CD4-positive, alpha-beta memory T cell (primary cell): ENCODE measurements at regions not wholly inside any gene's neighbourhood (a gene's known extent, or its start where the extent isn't known, plus 50 kb on each side); places are given as distances from the start of the nearest gene placed in this dataset.

Experiments
- CTCF ChIA-PET: fragments of 350-600 bp; sonication (Branson Sonifier 250); formaldehyde crosslinking; loops from one replicate; lab custom pipeline; 2021; ENCODE audit warnings: inconsistent platforms; ENCODE audit not compliant: partially characterized antibody; lab: Charles Lee
- POLR2A ChIA-PET: fragments of 350-600 bp; sonication (Branson Sonifier 250); formaldehyde crosslinking; loops from one replicate; lab custom pipeline; 2021; ENCODE audit not compliant: partially characterized antibody; lab: Charles Lee
- DNase-seq, 5 donors: peaks; one replicate each; pipeline versions ENCODE4 v3.0.0 to v3.0.0-alpha.2; 2020 to 2022; ENCODE audit warnings: mixed read lengths in 1 of 5
- H3K27ac ChIP-seq: one replicate; pipeline ENCODE4 v1.7.0; 2013; ENCODE audit warnings: low read depth, low read length
- H3K27me3 ChIP-seq: 2 replicates; pipeline ENCODE4 v1.7.0; 2013; ENCODE audit warnings: mild to moderate bottlenecking, low read length, moderate library complexity; ENCODE audit not compliant: insufficient read depth
- H3K36me3 ChIP-seq: 2 replicates; pipeline ENCODE4 v1.7.0; 2013; ENCODE audit warnings: mild to moderate bottlenecking, low read length, moderate library complexity; ENCODE audit not compliant: insufficient read depth
- H3K4me1 ChIP-seq: 2 replicates; pipeline ENCODE4 v1.7.0; 2013; ENCODE audit warnings: mild to moderate bottlenecking, low read length, moderate library complexity; ENCODE audit not compliant: insufficient read depth
- H3K4me3 ChIP-seq, 2 donors: one replicate each; pipeline ENCODE4 v1.7.0; 2013; ENCODE audit warnings: low read length in 2 of 2, mild to moderate bottlenecking in 1 of 2
- H3K9me3 ChIP-seq, 2 donors: one replicate each; pipeline ENCODE4 v1.7.0; 2013; ENCODE audit warnings: low read length in 2 of 2, control low read depth in 1 of 2; ENCODE audit not compliant: control insufficient read depth in 1 of 2
- H3K27ac Mint-ChIP-seq, 7 donors: one replicate each; pipeline ENCODE4 v1.8.0; 2020 to 2021; ENCODE audit warnings: mixed read lengths in 7 of 7, mild to moderate bottlenecking in 6 of 7, inconsistent platforms in 3 of 7, moderate library complexity in 3 of 7
- H3K27me3 Mint-ChIP-seq, 2 donors: one replicate each; pipeline ENCODE4 v1.8.0; 2020 to 2021; ENCODE audit warnings: mixed read lengths in 2 of 2
- H3K36me3 Mint-ChIP-seq, 2 donors: one replicate each; pipeline ENCODE4 v1.8.0; 2020 to 2021; ENCODE audit warnings: mixed read lengths in 2 of 2, inconsistent platforms in 1 of 2, mild to moderate bottlenecking in 1 of 2
- H3K4me1 Mint-ChIP-seq, 4 donors: one replicate each; pipeline ENCODE4 v1.8.0; 2020 to 2021; ENCODE audit warnings: mixed read lengths in 4 of 4, mild to moderate bottlenecking in 1 of 4
- H3K4me3 Mint-ChIP-seq, 8 donors: one replicate each; pipeline ENCODE4 v1.8.0; 2020 to 2021; ENCODE audit warnings: mixed read lengths in 8 of 8, mild to moderate bottlenecking in 7 of 8, moderate library complexity in 6 of 8, inconsistent platforms in 3 of 8
- H3K9me3 Mint-ChIP-seq, 8 donors: one replicate each; pipeline ENCODE4 v1.8.0; 2020 to 2021; ENCODE audit warnings: mixed read lengths in 8 of 8, mild to moderate bottlenecking in 5 of 8, inconsistent platforms in 3 of 8, moderate library complexity in 1 of 8
- intact Hi-C: fragments of 100-400 bp; cut with micrococcal nuclease; formaldehyde crosslinking; loops from one replicate; pipeline ENCODE4 v1.15.1; 2023

GRCh38 chr6:830667-831327 lies 137.9 kb upstream of the EXOC2 start:
- intact Hi-C loops: no loop called here
- Histone ChIP-seq H3K36me3 (no peaks in the 10 kb centered on the region), H3K4me3 (no peak overlapping the region), H3K9me3 (peaks cover 0 to 3% of the 10 kb centered on the region in 2 donors), H3K4me1 (no peaks in the 10 kb centered on the region), H3K27me3 (no peaks in the 10 kb centered on the region), H3K27ac (no peak overlapping the region)
- CTCF ChIA-PET: no interaction called here
- peaks cover 0 to 37% (median 22%) of the 10 kb centered on the region in 8 donors for H3K9me3 Mint-ChIP-seq
- H3K27me3 Mint-ChIP-seq: peaks cover 4 to 6% of the 10 kb centered on the region in 2 donors
- no peak for DNase-seq
- no peak overlapping the region for H3K4me3 Mint-ChIP-seq
- no peaks in the 10 kb centered on the region for H3K4me1 Mint-ChIP-seq
- POLR2A ChIA-PET: no interaction called here
- no peak overlapping the region for H3K27ac Mint-ChIP-seq
- no peaks in the 10 kb centered on the region for H3K36me3 Mint-ChIP-seq

GRCh38 chr6:829656-830055 lies 136.7 kb upstream of the EXOC2 start:
- Mint-ChIP-seq H3K27ac (no peak overlapping the region), H3K27me3 (peaks cover 9% of the 10 kb centered on the region in 2 donors), H3K4me3 (no peak overlapping the region), H3K4me1 (no peaks in the 10 kb centered on the region), H3K9me3 (peaks cover 0 to 44% (median 30%) of the 10 kb centered on the region in 8 donors), H3K36me3 (no peaks in the 10 kb centered on the region)
- no peak for DNase-seq
- intact Hi-C loops: no loop called here
- no peaks in the 10 kb centered on the region for H3K27me3 ChIP-seq
- CTCF ChIA-PET: no interaction called here
- H3K27ac ChIP-seq: no peak overlapping the region
- H3K4me3 ChIP-seq: no peak overlapping the region
- H3K9me3 ChIP-seq: peaks cover 0 to 3% of the 10 kb centered on the region in 2 donors
- H3K4me1 ChIP-seq: no peaks in the 10 kb centered on the region
- H3K36me3 ChIP-seq: no peaks in the 10 kb centered on the region
- POLR2A ChIA-PET: no interaction called here

GRCh38 chr6:827431-827830 lies 134.5 kb upstream of the EXOC2 start:
- no peaks in the 10 kb centered on the region for H3K4me1 ChIP-seq
- Mint-ChIP-seq H3K27ac (no peak overlapping the region), H3K27me3 (peaks cover 12 to 13% of the 10 kb centered on the region in 2 donors), H3K36me3 (no peaks in the 10 kb centered on the region), H3K4me1 (no peaks in the 10 kb centered on the region), H3K4me3 (no peak overlapping the region), H3K9me3 (peaks cover 0 to 40% (median 23%) of the 10 kb centered on the region in 8 donors)
- no peaks in the 10 kb centered on the region for H3K27me3 ChIP-seq
- ChIA-PET CTCF (no interaction called here), POLR2A (no interaction called here)
- no peak overlapping the region for H3K27ac ChIP-seq
- intact Hi-C loops: no loop called here
- peaks cover 0 to 3% of the 10 kb centered on the region in 2 donors for H3K9me3 ChIP-seq
- no peaks in the 10 kb centered on the region for H3K36me3 ChIP-seq
- DNase-seq: no peak
- no peak overlapping the region for H3K4me3 ChIP-seq

GRCh38 chr6:819122-819521 lies 126.2 kb upstream of the EXOC2 start:
- Histone ChIP-seq H3K4me3 (no peak overlapping the region), H3K27ac (no peak overlapping the region), H3K4me1 (no peaks in the 10 kb centered on the region), H3K36me3 (no peaks in the 10 kb centered on the region), H3K9me3 (no peaks in the 10 kb centered on the region), H3K27me3 (no peaks in the 10 kb centered on the region)
- CTCF ChIA-PET: no interaction called here
- Mint-ChIP-seq H3K36me3 (no peaks in the 10 kb centered on the region), H3K9me3 (no peaks in the 10 kb centered on the region), H3K4me3 (no peak overlapping the region), H3K4me1 (peaks cover 0 to 7% (median 6%) of the 10 kb centered on the region in 4 donors), H3K27ac (no peak overlapping the region), H3K27me3 (peaks cover 13 to 32% of the 10 kb centered on the region in 2 donors)
- POLR2A ChIA-PET: no interaction called here
- intact Hi-C loops: no loop called here
- no peak for DNase-seq

- no peaks in the 10 kb centered on the region for H3K9me3 Mint-ChIP-seq
- peaks cover 11 to 30% of the 10 kb centered on the region in 2 donors for H3K27me3 Mint-ChIP-seq
- H3K4me1 Mint-ChIP-seq: peaks cover 0 to 7% (median 6%) of the 10 kb centered on the region in 4 donors
- Histone ChIP-seq H3K27me3 (no peaks in the 10 kb centered on the region), H3K4me1 (no peaks in the 10 kb centered on the region), H3K36me3 (no peaks in the 10 kb centered on the region), H3K27ac (no peak overlapping the region), H3K9me3 (no peaks in the 10 kb centered on the region), H3K4me3 (no peak overlapping the region)
- H3K27ac Mint-ChIP-seq: no peak overlapping the region
- CTCF ChIA-PET: no interaction called here
- H3K4me3 Mint-ChIP-seq: no peak overlapping the region
- no peak for DNase-seq
- H3K36me3 Mint-ChIP-seq: no peaks in the 10 kb centered on the region
- intact Hi-C loops: no loop called here
- POLR2A ChIA-PET: no interaction called here
These were observed 125.3 kb upstream of the EXOC2 start for GRCh38 chr6:818196-818595.

- ChIA-PET CTCF (no interaction called here), POLR2A (no interaction called here)
- H3K9me3 Mint-ChIP-seq: no peaks in the 10 kb centered on the region
- peaks cover 4 to 24% of the 10 kb centered on the region in 2 donors for H3K27me3 Mint-ChIP-seq
- H3K4me3 Mint-ChIP-seq: no peak overlapping the region
- H3K4me3 ChIP-seq: no peak overlapping the region
- no peak overlapping the region for H3K27ac ChIP-seq
- intact Hi-C loops: no loop called here
- no peaks in the 10 kb centered on the region for H3K27me3 ChIP-seq
- H3K4me1 ChIP-seq: no peaks in the 10 kb centered on the region
- H3K9me3 ChIP-seq: no peaks in the 10 kb centered on the region
- H3K4me1 Mint-ChIP-seq: peaks cover 0 to 7% (median 6%) of the 10 kb centered on the region in 4 donors
- no peaks in the 10 kb centered on the region for H3K36me3 ChIP-seq
- H3K27ac Mint-ChIP-seq: no peak overlapping the region
- no peak for DNase-seq
- H3K36me3 Mint-ChIP-seq: no peaks in the 10 kb centered on the region
These were observed 123.7 kb upstream of the EXOC2 start for GRCh38 chr6:816510-817084.

GRCh38 chr6:815348-815738 lies 122.4 kb upstream of the EXOC2 start:
- ChIA-PET CTCF (interaction anchor here (1.3 kb wide), 1 partner anchor 17 kb away, joined by 4 read pairs; no protein-coding TSS in a partner anchor), POLR2A (no interaction called here)
- intact Hi-C loops: no loop called here
- Mint-ChIP-seq H3K36me3 (no peaks in the 10 kb centered on the region), H3K27me3 (peaks cover 3 to 21% of the 10 kb centered on the region in 2 donors), H3K27ac (no peak overlapping the region), H3K9me3 (no peaks in the 10 kb centered on the region), H3K4me1 (peaks cover 0 to 7% (median 6%) of the 10 kb centered on the region in 4 donors), H3K4me3 (no peak overlapping the region)
- Histone ChIP-seq H3K36me3 (no peaks in the 10 kb centered on the region), H3K9me3 (no peaks in the 10 kb centered on the region), H3K4me3 (no peak overlapping the region), H3K27me3 (no peaks in the 10 kb centered on the region), H3K4me1 (no peaks in the 10 kb centered on the region), H3K27ac (no peak overlapping the region)
- DNase-seq: no peak
